NK-92 treated with Interleukin-12 subunit alpha and Interleukin-12 subunit beta, amount 100 ng/mL, for 24 hours (cell line): ENCODE measurements at regions not wholly inside any gene's neighbourhood (a gene's known extent, or its start where the extent isn't known, plus 50 kb on each side); places are given as distances from the start of the nearest gene placed in this dataset.

Source experiments
- DNase-seq: peaks from one replicate; lab custom pipeline; 2025; lab: John Stamatoyannopoulos, UW

DNA sequence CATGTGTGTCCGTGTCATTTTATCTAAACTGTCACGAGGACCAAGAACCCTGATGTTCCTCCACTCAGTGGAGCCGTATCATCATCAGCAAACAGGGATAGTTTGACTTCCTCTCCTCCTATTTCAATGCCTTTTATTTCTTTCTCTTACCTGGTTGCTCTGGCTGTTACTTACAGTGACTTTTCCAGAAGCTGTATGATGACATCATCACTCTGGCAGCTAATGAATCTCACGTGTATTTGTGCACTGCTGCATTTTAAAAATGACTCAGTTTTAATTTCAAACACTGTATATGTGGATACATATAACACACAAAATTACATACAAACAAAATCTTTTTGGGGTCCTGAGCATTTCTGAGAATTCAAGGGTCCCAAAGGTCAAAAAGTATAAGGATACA, 481.4 kb downstream of the CDH2 start:
- no peak for DNase-seq

DNA sequence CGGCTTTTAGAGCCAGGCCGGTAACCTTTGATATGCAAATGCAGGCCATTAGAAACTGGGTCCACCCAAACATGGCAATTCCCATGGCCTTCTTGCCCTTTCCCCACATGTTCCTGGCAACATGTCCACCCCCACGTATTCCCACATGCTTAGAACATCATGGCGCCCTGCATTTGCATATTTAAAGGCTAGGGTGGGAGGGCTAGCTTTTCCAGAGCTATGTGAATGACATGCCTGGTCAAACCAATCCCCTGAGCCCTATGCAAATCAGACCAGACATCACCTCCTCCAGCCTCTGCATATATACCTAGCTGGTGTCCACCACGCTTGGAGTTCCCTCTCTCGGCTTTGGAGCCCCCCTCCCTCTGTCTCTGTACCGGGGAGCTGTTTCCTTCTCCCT, 481.9 kb downstream of the CDH2 start:
- no peak for DNase-seq

DNA sequence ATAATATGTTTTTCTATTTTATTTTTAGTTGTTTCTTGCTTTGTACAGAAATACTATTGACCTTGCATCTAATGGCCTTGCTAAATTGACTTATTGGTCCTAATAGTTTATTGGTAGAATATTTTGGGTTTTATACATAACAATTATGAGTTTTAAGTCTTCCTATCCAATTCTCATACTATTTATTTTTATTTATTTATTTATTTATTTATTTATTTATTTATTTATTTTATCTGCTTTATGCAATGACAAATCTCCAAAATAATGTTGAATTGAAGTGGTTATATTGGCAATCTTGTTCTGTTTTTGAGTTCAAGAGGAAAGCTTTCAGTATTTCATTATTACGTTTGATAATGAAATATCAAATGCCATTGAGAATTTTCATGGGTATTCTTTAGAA, 488.3 kb downstream of the CDH2 start:
- no peak for DNase-seq

DNA sequence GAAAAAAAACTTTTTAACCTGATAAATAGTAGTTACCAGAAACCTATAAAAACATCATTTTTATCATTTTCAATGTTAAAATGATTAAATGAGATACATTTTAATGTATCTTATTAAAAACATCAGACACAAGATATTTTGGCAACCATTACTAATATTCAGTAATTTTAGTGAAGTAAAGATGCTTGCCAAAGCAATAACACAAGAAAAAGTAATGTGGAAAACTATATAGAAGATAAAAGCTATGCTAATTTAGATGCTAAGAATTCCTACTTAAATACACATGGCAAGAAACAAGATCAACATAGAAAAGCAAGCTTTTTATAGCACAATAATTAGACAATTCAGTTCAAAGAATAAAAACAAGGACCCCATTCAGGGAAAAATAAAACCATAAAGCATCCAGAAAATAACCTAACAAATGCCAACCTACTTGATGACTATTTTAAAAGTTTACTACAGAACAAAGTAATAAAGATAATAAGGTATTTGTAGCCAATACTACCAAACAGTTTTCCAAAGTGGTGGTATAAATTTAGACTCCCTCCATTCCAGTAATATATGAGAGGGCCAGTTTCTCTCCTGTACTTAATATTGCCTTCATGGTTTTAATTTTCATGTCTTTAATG, 489.5 kb downstream of the CDH2 start:
- DNase-seq: no peak

DNA sequence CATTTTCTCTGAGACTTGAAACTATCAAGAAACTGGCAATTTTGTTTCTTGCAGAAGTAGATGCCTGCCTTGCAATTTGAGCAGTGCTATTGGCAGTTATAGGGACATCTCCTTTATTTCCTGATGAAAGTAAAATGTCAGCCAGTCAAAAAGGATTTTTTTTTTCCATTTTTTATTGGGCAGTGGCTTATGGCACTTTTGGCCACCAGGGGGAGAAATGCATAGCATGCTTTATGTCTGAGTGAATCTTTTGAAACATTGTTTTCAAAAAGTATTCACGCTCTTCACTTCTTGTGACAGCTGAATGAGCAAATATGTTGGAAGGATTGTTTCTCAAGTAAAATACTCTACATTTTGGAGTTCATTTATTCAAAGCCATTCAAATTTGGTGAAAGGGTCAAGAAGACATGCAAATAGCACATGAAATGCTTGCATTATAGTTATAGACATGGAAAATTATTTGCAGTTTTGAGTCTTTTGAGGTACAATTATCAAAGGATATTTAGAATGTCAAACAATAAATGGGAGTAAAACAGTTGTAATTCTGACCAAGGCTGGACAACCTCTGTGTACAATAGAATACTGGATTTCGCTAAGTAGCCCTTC, 491.0 kb downstream of the CDH2 start:
- DNase-seq: no peak

DNA sequence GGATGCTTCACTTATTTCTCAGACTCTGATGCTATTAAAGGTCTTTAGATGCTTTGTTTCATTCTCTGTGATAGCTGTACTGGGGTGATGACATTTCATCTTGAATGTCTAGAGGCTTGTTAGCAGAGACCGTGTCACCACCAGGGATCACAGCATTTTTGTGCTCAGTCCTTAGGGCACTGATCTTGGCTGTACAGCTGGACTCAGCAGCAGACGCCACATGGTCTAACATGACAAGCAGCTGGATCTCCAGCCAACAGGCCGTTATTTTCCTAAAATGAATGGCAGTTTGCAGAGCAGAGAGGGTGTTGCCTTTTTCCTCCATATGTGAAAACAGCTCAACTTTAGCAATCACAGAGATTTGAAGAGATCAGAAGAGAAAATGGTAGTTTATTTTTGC, 491.8 kb downstream of the CDH2 start:
- no peak for DNase-seq

DNA sequence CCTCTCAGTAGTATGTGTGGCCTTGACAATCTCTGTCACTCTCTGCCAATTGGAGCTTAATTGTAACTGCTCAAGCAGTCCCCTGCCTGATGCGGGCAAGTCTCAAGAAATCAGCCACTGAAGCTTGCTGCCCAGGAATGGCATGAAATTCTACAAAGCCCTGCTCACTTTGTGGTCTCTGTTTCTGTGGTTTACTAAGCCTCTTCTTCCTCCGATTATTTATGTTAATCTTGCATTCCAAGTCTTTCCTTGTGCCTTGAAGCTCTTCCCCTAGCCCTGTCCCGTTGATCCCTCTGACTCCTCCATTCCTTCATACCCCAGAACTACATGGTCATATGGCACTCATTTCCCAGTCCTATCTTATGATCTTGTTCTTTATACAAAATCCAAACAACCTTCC, 489.3 kb upstream of the CHST9 start:
- no peak for DNase-seq

DNA sequence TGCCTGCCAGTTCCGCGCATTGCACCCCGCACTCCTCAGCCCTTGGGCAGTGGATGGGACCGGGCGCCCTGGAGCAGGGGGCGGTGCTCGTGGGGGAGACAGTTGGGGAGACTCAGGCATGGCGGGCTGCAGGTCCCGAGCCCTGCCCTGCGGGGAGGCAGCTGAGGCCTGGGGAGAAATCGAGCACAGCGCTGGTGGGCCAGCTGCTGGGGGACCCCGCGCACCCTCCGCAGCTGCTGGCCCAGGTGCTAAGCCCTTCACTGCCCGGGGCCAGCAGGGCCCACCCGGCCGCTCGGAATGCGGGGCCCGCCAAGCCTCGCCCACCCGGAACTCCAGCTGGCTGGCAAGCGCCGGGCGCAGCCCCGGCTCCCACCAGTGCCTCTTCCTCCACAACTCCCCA, 488.8 kb upstream of the CHST9 start:
- DNase-seq: no peak

DNA sequence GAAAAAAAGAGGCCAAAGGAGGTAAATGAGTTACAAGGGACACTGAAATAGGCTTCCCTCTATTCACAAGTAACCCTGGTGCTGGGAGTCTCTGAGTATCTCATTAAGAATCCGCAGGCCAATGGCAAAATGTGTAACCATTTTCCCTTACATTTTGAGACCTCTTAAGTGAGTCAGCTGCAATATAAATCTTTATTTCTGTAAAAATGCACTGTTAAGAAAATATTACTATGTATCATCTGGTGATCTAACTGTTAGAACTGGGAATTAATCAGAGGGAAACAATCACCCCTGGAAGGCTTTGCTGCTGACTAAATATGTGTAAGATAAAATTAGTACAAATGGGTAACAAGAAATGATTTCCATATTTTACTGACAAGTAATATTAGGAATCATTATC, 483.1 kb upstream of the CHST9 start:
- DNase-seq: no peak

DNA sequence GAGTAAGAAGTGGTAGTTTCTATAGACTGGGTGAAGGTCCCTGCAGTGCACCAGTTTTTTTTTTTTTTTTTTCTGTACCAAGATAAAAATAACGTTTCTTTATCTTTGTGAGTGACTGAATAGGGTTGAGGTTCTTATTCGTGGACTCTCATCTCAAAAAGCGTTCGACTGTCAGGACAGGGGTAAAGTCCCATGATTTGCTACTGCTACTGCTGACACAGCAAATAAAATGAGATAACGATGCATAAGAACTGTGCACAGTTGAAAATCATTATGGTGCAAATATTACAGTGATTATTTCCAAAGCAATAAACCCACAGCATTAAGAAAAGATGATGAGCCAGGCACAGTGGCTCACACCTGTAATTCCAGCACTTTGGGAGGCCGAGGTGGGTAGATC, 482.0 kb upstream of the CHST9 start:
- DNase-seq: no peak

DNA sequence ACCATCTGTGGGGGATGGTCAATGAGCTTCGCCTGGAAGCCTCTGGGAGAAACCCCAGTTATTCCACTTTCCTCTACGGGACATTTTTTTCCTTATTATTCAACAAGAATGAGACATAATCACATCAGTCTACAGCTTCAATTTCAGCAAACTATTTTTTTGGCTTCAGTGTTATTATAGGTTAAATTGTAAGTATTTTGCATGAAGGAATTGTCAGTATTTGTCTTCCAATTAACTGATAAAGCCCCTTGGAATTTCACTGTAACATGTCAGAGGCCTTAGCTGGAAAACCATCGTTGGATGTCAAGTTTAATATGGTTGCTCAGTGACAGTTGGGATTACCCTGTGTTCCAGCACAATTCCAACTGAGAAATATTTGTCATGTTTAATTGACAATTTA, 480.9 kb upstream of the CHST9 start:
- DNase-seq: no peak

DNA sequence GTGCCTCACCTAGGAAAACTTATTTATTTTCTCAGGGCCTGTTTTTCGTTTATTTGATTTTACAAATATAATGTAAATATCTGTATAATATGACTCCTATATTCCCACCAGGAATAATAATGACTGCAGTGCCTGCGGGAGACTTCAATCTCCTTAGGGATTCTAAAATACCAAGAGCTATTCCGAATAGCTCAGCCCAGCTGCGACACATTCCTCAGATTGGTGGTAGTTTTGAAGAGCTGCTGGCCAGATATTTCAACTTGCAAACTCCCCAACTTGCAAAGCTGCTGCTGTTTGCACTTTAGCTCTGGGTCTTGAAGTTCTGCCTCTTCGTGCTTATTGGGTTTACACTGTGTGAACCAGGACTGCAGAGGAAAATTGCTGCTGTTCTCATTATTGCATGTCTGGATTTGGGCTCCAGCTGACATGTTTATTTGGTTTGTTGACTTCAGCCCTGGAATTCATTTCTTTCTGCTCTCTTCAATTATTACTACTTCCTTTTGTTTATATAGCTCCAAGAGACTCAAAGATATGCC, 480.2 kb upstream of the CHST9 start:
- no peak for DNase-seq

DNA sequence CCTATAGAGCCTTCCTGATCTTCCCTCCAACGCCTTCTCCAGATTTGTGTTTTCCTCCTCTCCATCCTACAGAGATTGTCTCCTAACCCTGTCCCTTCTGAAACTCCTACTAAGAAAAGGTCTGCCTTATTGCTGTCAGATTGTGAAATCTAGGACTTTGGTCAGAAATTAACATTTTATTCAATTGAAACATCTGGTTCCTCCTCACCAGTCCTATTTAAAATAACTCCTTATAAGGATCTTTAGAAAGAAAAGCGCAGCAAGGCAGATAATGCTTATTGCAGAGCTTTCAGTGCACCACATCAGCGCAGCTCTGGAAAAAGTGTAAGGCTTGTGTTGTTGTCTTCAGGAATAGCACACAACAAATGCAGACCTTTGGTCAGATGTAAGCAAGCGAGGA, 477.8 kb upstream of the CHST9 start:
- no peak for DNase-seq

DNA sequence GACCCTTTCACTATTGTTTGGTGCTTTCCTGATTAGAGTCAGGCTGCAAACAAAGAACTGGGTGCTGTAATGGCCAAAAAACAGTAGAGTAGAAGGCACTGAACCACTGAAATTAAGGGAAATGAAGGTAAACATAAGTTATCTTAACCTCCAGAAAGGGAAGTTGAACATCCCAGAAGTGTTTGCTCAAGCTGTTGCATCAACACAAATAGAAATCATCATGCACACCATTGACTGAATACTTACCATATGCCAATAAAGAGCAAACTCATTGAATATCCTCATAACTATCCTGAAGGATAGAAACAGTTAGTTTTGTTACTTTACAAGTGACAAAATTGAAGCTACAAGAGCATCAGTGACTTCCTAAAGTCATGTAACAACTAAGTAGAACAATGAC, 477.4 kb upstream of the CHST9 start:
- DNase-seq: no peak

DNA sequence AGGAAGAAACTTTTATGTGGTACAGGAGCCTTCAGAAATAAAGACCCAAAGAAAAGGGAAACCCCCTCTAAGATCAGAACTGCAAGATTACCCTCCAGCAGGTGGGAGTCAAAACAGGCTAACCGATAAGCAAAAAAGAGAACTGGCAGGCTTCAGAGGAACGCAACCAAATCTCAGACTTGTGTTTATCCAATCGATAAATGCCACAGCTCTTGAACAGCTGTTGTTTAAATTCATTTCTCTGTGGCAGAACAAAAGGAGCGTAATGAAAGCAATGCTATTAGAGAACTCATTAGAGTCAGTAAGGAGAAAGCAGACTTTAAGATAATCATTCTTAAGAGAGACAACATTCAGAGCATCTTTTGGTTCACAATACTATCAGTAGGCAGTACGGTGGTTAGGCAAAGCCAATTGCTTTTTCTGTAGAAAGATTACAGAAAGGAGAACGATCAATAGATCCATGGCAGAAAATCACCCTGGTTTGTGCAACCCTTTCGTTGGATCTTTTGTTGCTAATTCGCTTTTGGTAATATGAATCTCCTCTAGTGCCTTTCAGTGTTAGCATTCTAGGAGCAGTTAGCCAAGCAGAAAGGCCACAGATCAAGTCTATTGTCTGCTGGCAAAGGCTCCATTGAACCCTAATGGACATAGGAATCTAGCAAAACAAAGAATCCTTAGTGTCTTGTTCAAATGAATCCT, 476.4 kb upstream of the CHST9 start:
- no peak for DNase-seq

DNA sequence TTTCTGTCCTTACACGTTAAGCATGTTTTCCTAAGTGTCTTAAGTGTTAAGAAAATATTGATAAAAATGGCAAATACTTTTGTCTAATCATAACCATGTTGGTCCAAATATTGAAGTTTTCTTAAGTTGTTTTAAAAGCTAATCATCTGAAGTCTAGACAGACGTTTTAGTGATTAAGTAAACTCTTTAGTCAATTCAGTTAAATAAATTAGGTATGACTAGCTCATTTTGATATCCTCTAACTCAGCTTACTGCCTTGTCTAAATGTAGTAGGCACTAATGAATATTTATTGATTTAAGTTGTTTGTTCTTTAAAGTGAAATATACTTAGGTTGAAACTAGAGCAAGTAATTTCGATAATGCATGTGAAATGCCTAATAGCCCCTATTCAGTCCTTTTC, 471.8 kb upstream of the CHST9 start:
- no peak for DNase-seq

DNA sequence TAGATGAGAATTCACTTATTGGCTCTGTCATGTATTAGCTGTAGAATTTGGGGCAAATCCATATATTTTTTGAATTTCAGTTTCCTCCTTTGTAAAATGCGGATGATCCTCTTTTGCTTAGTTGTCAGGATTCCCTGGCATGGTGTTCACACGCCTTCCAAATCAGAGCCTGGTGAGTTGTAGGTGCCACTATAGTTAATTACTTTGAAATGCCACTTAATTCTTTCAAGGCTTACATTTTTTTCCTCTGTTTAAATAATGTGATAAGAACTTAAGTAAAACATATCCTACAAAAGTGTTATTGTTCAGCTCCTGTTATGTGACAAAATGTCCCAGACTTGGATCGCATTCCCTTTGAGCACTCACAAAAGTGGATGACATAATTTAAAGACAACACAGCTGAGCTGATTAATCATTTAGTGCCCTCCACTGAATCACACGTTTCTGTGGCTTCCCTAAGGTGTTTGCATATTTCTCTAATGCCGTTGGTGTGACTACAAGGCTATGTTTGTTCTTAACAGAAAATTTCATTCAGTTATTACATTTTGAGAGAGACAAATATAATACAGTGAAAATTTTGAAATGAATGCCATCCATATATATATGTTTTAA, 471.2 kb upstream of the CHST9 start:
- no peak for DNase-seq

DNA sequence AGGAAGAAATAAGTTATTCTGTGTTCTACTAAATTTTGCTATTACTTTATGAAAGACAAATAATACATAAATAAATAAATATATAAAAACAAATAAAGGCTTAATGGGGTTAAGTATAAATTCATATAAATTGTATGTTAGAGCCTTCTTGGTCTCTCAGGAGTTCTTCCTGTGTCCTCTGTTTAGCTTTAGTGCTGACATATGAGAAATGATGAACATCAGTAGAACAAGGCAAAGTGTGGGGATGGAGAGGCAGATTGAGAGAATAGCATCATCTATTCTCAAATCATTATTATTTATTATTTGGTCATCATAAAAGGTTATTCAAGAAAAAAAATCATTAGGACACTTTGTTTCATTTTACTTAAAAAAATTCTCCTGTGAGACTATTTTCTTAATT, 468.1 kb upstream of the CHST9 start:
- DNase-seq: no peak

DNA sequence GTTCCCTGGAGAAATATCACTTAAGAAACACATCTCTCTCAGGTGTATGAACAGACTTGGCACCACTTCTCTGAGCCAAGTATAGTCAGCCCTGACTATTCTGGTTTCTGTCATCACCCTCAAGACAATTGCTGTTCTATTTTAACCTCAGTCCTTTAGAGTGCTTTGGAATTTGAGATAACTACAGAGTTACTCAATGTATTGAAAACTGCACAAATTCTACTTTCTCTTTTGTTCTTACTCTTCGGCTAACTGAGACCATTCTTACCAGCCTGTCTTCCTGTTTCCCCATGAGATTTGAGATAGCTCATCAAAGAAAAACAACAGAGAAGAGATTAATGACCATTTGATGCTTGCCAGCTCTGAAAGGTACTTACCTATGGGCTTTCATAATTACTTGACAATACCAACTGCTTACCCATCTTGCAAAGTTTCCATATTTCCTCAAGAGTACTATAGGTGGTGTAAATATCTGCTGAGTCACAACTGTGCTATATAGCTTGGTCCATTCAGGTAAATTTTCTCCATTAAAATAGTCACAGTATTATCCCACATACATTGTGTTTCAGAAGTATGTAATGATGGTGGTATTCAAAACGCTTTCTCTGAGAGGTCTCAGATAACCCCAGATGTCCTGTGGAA, 467.5 kb upstream of the CHST9 start:
- DNase-seq: no peak

DNA sequence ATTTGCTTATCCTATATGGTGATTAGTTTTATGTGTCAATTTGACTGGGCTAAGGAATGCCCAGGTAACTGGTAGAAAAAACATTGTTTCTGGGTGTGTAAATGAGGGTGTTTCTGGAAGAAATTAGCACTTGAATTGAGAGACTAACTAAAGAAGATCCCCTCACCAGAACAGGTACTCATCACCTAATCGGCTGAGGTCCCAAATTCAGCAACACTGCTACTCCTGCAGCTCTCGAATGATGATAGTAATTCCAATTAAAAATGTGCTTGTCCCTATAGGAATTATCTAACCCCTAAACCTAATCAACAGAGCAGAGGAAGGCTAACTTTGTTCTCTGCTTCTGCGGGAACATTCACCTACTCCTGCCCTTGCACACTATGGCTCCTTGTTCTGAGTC, 464.5 kb upstream of the CHST9 start:
- DNase-seq: no peak

DNA sequence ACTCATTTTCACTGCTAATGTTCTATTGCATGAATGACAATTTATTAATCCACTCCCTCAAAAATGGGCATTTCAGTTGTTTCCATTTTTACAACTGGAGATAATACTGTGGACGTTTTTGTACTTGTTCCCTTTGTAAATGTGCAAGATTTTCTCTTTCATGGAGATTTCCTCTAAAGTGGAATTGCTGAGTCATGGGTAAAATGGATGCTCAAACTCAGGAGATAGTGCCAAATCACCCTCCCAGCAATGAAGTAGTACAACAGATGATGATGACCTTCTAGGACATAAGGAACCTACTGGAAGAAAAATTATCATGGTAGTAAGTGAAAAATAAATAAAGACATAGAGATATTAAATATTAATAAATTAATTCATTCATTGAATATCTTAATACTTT, 460.8 kb upstream of the CHST9 start:
- no peak for DNase-seq

DNA sequence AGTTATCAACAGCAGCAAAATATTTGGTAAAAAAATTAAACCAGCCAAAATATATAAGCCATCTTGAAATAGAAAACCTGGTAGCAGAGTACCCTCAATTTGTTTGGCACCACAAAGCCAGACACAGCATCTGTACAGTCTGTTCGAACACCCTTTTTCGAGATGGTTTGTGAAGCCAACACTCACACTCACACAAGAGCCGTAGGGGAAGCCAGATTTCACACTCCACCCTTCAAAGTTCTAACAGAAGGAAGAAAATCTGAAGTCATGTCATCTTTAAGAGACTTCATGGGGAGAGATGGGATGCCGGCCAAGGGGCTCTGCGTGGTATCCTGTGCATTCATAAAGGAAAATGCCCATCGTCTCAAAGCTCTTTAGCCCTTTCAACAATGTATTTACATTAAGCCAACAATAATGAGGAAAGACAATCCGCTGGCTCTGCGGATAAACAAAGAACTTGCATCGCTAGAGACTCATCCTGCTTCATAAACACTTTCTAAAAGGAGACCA, 451.5 kb upstream of the CHST9 start:
- no peak for DNase-seq
